Stimulated activated CD4-positive, alpha-beta T cell treated with anti-CD3 and anti-CD28 coated beads, Interleukin-2, amount 100 ng/mL, for 24 hours (primary cell): ENCODE measurements at regions not wholly inside any gene's neighbourhood (a gene's known extent, or its start where the extent isn't known, plus 50 kb on each side); places are given as distances from the start of the nearest gene placed in this dataset.

Source experiments
- DNase-seq, 2 donors: peaks; one replicate each; pipeline ENCODE4 v3.0.0-alpha.2; 2020

- no peak for DNase-seq
These were observed 790.1 kb downstream of the TECRL start for GRCh38 chr4:63618883-63619718.

- DNase-seq: no peak
These were observed 801.9 kb downstream of the TECRL start for GRCh38 chr4:63607169-63607872.

- DNase-seq: no peak
These were observed 819.5 kb downstream of the TECRL start for GRCh38 chr4:63589796-63590195.

- no peak for DNase-seq
These were observed 825.7 kb downstream of the TECRL start for GRCh38 chr4:63583561-63583960.

- DNase-seq: no peak
These were observed 826.2 kb downstream of the TECRL start for GRCh38 chr4:63583007-63583406.

- no peak for DNase-seq
These were observed 828.3 kb downstream of the TECRL start for GRCh38 chr4:63580796-63581475.

- DNase-seq: no peak
These were observed 830.9 kb downstream of the TECRL start for GRCh38 chr4:63578383-63578782.

GRCh38 chr4:63566658-63567057, 842.6 kb downstream of the TECRL start:
- DNase-seq: no peak

GRCh38 chr4:63563288-63564014, 845.8 kb downstream of the TECRL start:
- no peak for DNase-seq

GRCh38 chr4:63558709-63559108, 850.5 kb downstream of the TECRL start:
- no peak for DNase-seq

- DNase-seq: no peak
These were observed 852.9 kb downstream of the TECRL start for GRCh38 chr4:63556332-63556731.

- no peak for DNase-seq
These were observed 856.1 kb downstream of the TECRL start for GRCh38 chr4:63553123-63553522.

- DNase-seq: no peak
These were observed 867.4 kb downstream of the TECRL start for GRCh38 chr4:63541828-63542227.

- DNase-seq: no peak
These were observed 879.5 kb downstream of the TECRL start for GRCh38 chr4:63529581-63530337.

- no peak for DNase-seq
These were observed 880.8 kb downstream of the TECRL start for GRCh38 chr4:63528256-63528991.

- DNase-seq: no peak
These were observed 883.0 kb downstream of the TECRL start for GRCh38 chr4:63526251-63526650.

GRCh38 chr4:63524764-63525163, 884.5 kb downstream of the TECRL start:
- DNase-seq: no peak

- no peak for DNase-seq
These were observed 903.4 kb downstream of the TECRL start for GRCh38 chr4:63505714-63506460.

GRCh38 chr4:63493265-63493664, 916.0 kb downstream of the TECRL start:
- no peak for DNase-seq

GRCh38 chr4:63492515-63492914, 916.7 kb downstream of the TECRL start:
- DNase-seq: no peak

GRCh38 chr4:63464393-63464792, 944.9 kb downstream of the TECRL start:
- DNase-seq: no peak
